ENCODE measurements at regions not wholly inside any gene's neighbourhood (a gene's known extent, or its start where the extent isn't known, plus 50 kb on each side); places are given as distances from the start of the nearest gene placed in this dataset.

DNA sequence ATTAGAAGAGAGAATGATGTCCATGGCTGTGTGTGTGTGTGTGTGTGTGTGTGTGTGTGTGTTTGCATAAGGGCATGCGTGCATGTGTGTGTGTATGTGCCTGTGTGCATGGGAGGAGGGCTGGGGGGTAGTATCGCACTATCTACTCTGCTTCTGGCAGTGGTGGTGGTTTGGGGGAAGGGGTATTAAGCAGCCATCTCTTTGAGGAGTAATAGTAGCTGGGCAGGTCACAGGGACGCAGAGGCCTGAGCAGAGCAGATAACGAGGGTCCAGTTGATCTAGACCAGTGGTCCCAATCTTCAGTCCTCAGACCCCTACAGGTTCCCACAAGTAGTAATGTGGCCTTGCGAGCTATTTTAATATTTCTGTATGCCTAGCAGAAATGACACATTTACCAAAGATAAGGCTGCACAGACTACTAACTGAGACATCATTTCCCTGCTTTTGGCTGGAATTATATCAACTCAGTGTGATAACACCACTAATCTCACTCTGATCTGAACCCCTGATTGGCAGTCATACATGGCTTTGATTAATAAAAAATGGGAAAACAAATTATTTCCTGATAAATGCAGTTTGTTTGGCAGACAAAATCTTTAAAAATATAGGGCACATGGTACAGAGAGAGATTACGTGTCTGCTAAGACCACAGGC is 354.3 kb downstream of the BUD13 start:
- DNase-seq (ENCODE audit: low read depth, low spot score) = no peak

- DNase-seq (ENCODE audit: low read depth, low spot score) = no peak
These were observed 355.9 kb downstream of the BUD13 start for GRCh38 chr11:116416852-116417251.

GRCh38 chr11:116415095-116415494 is 357.7 kb downstream of the BUD13 start:
- no peak for DNase-seq (ENCODE audit: low read depth, low spot score)

DNA sequence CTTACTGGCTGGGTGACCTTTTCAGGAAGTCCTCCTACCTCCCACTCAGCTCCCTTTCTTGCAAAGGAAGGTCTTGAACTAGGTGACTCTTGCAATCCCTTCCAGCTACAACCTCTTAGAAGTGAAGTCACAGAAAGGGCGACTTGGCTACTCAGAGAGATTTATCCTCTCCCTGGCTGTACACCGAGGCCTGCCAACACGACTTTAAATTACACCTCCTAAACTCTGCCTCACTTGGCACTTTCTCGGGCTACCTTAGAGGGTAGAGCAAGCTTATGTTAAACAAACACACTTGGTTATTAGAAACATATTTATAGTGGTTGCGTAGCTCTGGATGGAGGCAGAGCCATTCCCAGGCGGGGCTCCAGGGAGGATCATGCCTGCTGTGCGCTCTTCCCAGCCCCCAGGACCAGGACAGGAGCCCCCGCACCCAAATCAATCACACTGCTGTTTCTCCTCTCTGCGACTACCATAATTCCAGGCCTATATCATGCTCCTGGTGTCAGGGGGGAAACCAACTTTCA is 358.4 kb downstream of the BUD13 start:
- DNase-seq (ENCODE audit: low read depth, low spot score) = no peak

- no peak for DNase-seq (ENCODE audit: low read depth, low spot score)
These were observed 359.2 kb downstream of the BUD13 start for GRCh38 chr11:116413301-116414242.

- no peak for DNase-seq (ENCODE audit: low read depth, low spot score)
These were observed 360.5 kb downstream of the BUD13 start for GRCh38 chr11:116412118-116412889.

DNA sequence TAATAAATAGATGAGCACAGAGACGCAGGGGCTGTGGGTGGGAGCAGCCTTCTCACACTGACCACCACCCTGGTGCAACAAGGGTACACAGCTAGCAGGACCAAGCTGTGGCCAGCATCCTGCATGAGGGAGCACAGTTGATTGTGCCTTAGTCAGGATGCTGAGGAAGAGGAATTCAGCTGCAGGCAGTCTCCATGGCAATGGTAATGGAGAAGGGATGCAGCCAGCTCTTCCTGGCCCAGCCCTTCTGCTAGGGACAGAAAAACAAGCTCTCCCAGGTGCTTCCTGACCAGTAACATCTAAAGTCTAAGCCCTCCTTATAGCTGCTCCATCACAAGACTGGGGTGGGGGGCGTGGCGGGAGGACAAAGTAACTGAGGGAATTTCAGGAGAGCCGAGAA is 363.5 kb downstream of the BUD13 start:
- no peak for DNase-seq (ENCODE audit: low read depth, low spot score)

- DNase-seq (ENCODE audit: low read depth, low spot score) = no peak
These were observed 366.7 kb downstream of the BUD13 start for GRCh38 chr11:116406042-116406441.

- DNase-seq (ENCODE audit: low read depth, low spot score) = no peak
These were observed 368.4 kb downstream of the BUD13 start for GRCh38 chr11:116404462-116404798.

DNA sequence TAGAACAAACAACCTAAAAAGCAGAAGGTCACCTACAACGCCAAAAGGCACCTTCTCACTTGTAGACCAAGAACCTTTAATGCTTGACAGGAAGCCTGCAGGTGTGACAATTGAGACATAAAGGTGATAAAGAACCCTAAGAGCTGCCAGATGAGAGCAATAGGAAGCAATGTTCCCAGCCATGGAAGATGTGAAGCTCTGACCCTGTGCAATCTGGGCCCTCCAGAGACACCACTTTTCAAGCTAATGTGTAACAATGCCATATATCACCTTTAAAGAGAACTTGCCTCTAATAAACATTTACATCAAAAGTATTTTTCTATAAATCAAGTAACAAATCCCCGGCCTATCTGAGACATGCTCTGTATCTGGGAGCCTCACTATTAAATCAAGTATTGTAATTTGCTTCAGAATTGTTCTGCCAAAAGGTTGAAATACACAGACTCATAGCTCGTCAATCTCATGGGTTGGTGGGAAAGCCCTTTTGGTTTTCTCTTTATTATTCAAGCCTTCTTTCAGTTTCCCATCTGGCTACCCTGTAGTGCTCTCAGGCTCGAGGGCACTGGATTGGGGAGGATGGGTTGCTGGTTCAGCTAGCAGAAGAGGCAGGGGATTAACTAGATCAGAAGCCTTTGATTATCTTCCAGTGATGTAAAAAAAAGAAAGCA is 368.9 kb downstream of the BUD13 start:
- DNase-seq (ENCODE audit: low read depth, low spot score) = no peak

- no peak for DNase-seq (ENCODE audit: low read depth, low spot score)
These were observed 372.7 kb downstream of the BUD13 start for GRCh38 chr11:116400081-116400480.

DNA sequence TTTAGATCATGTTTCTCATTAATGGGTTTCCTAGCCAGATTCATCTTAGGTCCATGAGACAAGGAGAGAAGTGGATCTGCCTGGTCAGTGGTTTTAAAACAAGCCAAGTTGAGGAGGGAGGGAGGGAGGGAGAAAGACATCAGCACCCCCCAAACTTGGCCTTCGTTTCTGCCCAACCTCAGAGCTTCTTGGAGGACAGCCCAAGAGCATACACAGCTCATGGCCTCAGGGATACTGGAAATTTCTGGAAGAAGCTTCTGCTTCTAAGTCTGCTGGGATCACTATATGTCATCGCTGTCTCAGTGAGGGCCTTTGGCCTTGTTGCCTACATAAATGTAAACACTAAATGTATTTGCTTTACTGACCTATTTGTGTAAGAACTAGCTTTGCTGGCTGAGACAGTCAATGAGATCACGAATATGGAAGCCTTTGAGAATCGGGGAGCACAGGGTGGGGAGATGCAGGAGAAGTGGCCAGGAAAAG is 375.1 kb downstream of the BUD13 start:
- no peak for DNase-seq (ENCODE audit: low read depth, low spot score)

DNA sequence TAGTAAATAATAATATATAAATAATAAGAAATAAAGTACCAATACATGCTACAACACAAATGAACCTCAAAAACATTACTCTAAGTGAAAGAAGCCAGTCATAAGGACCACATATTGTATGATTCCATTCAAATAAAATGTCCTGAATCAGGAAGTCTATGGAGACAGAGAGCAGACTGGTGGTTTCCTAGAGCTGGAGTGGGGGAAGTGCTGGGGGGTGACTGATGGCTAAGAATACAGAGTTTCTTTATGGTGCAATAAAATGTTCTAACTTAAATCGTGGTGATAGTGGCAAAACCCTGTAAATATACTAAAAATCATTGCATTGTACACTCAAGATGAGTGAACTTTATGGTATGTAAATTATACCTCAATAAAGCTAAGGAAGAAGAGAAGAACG is 376.5 kb downstream of the BUD13 start:
- DNase-seq (ENCODE audit: low read depth, low spot score) = peak; percentile 27

GRCh38 chr11:116394022-116394421 is 378.8 kb downstream of the BUD13 start:
- DNase-seq (ENCODE audit: low read depth, low spot score) = no peak

DNA sequence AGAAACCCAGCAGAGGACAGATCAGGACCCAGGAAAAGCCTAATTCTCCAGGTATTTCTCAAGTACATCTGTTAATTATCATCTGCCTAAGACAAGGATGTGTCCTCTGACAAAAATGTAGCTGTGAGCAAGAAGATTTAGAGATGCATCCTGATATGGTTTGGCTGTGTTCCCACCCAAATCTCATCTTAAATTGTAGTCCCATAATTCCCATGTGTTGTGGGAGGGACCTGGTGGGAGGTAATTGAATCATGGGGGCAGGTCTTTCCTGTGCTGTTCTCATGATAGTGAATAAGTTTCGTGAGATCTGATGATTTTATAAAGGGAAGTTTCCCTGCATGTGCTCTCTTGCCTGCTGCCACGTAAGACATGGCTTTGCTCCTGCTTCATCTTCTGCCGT is 381.8 kb downstream of the BUD13 start:
- DNase-seq (ENCODE audit: low read depth, low spot score) = no peak

GRCh38 chr11:116388146-116388545 is 384.6 kb downstream of the BUD13 start:
- no peak for DNase-seq (ENCODE audit: low read depth, low spot score)

DNA sequence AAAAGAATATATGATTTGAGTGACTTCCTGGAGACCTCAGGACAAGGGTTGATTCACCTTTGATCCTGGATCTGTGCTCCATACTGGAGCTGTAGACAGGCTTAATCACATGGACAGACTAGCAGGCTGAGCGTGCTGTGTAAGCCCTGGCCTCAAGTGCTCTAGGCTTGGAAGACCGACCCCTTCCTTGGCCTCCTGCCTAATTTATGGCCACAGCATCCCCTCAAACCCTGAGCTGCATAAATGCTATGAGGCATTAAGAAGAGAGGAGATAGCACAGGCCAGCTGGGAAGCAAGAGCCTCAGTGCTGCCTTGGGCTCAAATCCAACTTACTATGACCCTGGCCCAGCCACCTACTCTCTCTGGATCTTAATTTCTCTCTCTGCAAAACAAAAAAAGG is 385.1 kb downstream of the BUD13 start:
- DNase-seq (ENCODE audit: low read depth, low spot score) = no peak

GRCh38 chr11:116386118-116386699 is 386.6 kb downstream of the BUD13 start:
- no peak for DNase-seq (ENCODE audit: low read depth, low spot score)

GRCh38 chr11:116384876-116385275 is 387.9 kb downstream of the BUD13 start:
- DNase-seq (ENCODE audit: low read depth, low spot score) = no peak

GRCh38 chr11:116384407-116384806 is 388.4 kb downstream of the BUD13 start:
- DNase-seq (ENCODE audit: low read depth, low spot score) = no peak

All from pulmonary artery endothelial cell (primary cell).